ENCODE measurements at regions not wholly inside any gene's neighbourhood (a gene's known extent, or its start where the extent isn't known, plus 50 kb on each side); places are given as distances from the start of the nearest gene placed in this dataset.

- TF ChIP-seq CTCF (IDR thresholded peaks at IDR 0.05) (no peak), POLR2AphosphoS5 (IDR thresholded peaks at IDR 0.05; ENCODE audit: low read depth, low read length) (no peak), REST (IDR thresholded peaks at IDR 0.05; ENCODE audit: insufficient read depth in 1 of 2, low read depth in 2 of 2, low read length in 1 of 2) (no peak), TCF7L2 (IDR thresholded peaks at IDR 0.05; ENCODE audit: low read depth, low read length) (no peak), SIN3A (IDR thresholded peaks at IDR 0.05; ENCODE audit: borderline replicate concordance, insufficient read depth, low read depth, low read length) (no peak)
Measured at GRCh38 chr2:182615036-182615435, 101.0 kb upstream of the DNAJC10 start.

All from Panc1 (cell line).